ENCODE measurements at regions not wholly inside any gene's neighbourhood (a gene's known extent, or its start where the extent isn't known, plus 50 kb on each side); places are given as distances from the start of the nearest gene placed in this dataset.

DNA sequence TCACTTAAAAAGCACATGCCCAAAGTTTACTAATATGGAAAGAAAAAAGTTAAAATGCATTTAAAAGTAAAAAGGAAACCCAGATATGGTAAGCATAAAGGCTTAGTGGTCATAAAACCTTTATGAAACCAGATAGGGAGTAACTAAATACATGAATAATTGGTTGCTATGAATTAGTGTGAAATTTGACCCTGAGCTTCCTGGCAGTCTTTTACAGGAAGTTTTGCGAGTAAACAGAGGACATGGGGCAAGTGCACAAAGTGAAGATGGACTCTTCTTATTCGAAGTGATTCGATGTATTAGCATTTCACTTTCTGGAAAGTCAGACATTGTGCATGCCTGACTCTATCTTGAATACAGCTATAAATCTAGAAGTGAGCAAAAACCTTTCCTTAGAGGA is 90.9 kb upstream of the MLIP start:
- ChIA-PET POLR2A (no interaction called here), CTCF (no interaction called here)
- no peak for DNase-seq (ENCODE audit: extremely low spot score)
- TF ChIP-seq FOXA1 (IDR thresholded peaks at IDR 0.05) (no peak), ZNF384 (IDR thresholded peaks at IDR 0.05) (no peak), FOXK2 (IDR thresholded peaks at IDR 0.05) (no peak), SP1 (IDR thresholded peaks at IDR 0.05) (no peak), CTBP1 (IDR thresholded peaks at IDR 0.05; ENCODE audit: borderline replicate concordance) (no peak), BHLHE40 (IDR thresholded peaks at IDR 0.05; ENCODE audit: borderline replicate concordance) (no peak), SUZ12 (IDR thresholded peaks at IDR 0.05) (no peak)

DNA sequence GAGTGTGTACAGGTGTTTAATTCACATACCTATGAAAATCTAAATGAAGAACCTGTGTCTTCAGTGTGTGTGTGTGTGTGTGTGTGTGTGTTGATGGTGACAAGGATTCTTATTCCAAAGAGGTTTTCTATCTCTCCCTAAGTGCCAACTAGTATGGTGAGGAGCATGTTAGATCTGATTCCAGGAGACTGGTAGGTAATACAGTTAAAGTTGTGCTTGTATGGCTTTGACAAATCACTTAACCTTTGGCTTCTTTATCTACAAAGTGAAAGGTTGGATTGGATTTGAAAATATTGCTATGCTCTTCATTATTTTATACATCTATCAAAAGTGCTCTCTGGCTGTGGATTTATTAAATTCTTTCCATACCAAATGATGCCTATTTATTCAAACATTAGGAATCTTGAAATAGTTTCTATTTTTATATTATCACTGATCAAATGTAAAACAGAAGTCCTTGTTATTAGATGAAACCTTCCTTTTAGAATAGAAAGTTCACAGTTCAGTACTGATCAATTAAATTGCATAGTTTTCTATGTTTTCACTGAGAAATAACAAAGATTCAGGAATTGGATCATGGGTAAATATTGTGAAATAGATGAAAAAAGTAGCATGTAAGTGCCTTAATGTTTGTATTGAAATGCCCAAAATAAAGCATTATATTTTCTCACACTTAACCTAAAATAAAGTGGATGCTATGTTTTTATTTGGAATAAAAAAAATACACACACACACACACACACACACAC is 84.4 kb upstream of the MLIP start:
- no peak for DNase-seq (ENCODE audit: extremely low spot score)
- TF ChIP-seq ZNF384 (IDR thresholded peaks at IDR 0.05) (no peak), CTBP1 (IDR thresholded peaks at IDR 0.05; ENCODE audit: borderline replicate concordance) (no peak), BHLHE40 (IDR thresholded peaks at IDR 0.05; ENCODE audit: borderline replicate concordance) (no peak), FOXM1 (IDR thresholded peaks at IDR 0.05; ENCODE audit: borderline replicate concordance) (no peak), FOXA1 (IDR thresholded peaks at IDR 0.05) (no peak), ELF4 (IDR thresholded peaks at IDR 0.05) (no peak), SP1 (IDR thresholded peaks at IDR 0.05) (no peak)
- TF ChIP-seq, protein P1, sequence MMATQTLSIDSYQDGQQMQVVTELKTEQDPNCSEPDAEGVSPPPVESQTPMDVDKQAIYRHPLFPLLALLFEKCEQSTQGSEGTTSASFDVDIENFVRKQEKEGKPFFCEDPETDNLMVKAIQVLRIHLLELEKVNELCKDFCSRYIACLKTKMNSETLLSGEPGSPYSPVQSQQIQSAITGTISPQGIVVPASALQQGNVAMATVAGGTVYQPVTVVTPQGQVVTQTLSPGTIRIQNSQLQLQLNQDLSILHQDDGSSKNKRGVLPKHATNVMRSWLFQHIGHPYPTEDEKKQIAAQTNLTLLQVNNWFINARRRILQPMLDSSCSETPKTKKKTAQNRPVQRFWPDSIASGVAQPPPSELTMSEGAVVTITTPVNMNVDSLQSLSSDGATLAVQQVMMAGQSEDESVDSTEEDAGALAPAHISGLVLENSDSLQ (IDR thresholded peaks at IDR 0.05) = no peak
- POLR2A ChIA-PET = no interaction called here
- CTCF ChIA-PET = no interaction called here

DNA sequence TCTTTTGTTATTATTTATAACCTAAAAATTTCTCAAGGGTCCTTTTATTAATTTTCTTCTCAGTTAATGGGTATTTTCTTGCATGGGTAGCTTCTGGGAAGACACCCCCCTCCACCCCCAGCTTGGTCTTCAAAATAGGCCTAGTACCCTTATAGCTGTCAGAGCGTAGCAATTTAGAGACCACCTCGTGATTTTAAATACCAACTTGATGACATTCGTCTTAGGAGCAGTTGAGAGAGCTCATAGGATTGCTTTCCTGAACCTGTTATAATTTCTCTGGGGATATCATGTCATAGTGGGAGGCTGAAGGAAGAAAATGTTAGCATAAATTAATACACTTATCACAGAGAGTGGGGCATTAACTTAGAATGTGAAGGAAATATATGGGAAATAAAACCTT is 83.1 kb upstream of the MLIP start:
- POLR2A ChIA-PET = no interaction called here
- no peak for TF ChIP-seq FOXK2 (IDR thresholded peaks at IDR 0.05)
- no peak for TF ChIP-seq SUZ12 (IDR thresholded peaks at IDR 0.05)
- TF ChIP-seq ZNF384 (IDR thresholded peaks at IDR 0.05) = no peak
- TF ChIP-seq SP1 (IDR thresholded peaks at IDR 0.05) = no peak
- no peak for TF ChIP-seq BHLHE40 (IDR thresholded peaks at IDR 0.05; ENCODE audit: borderline replicate concordance)
- no peak for TF ChIP-seq TARDBP (IDR thresholded peaks at IDR 0.05)
- no peak for TF ChIP-seq HDGF (IDR thresholded peaks at IDR 0.05; ENCODE audit: borderline replicate concordance)
- CTCF ChIA-PET = interaction anchor here (0.7 to 0.9 kb wide), 2 partner anchors 216 to 832 kb away, joined by 3 to 5 read pairs; no protein-coding TSS in a partner anchor
- no peak for DNase-seq (ENCODE audit: extremely low spot score)

DNA sequence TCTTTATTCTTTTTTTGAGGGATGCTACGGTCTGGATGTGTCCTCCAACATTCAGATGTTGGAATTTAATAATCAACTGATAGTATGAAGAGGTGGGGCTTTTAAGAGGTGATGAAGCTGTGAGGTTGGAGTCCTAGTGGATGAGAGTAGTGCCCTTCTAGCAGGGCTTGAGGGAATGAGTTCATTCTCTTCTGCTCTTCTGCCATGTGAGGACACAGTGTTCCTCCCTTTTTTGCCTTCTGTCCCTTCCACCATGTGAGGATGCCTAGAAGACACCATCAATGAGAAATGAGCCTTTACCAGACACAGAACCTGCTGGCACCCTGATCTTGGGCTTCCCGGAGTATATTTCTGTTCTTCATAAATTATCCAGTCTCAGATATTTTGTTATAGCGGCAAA is 82.1 kb upstream of the MLIP start:
- no peak for DNase-seq (ENCODE audit: extremely low spot score)
- ChIA-PET POLR2A (no interaction called here), CTCF (no interaction called here)
- TF ChIP-seq L3MBTL2 (conservative IDR thresholded peaks at IDR 0.05) = no peak

DNA sequence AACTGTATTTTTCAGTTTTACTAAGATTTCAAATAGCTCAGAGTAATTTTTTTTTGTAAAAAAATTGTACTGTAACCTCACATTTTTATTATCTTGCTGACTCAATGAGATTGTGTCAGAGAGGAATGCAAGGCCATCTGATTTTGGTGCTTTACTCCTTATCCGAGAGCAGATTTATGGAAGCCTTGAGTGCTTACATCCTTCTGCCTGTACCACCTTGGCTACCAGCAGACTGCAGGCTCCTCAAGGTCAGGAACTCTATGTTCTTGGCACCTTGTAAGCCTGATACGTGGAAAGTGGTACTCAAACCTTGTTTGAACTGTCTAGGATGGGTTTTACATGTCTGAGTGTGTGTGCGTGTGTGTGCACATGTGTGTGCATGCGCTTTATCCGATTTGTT is 80.1 kb upstream of the MLIP start:
- POLR2A ChIA-PET = no interaction called here
- CTCF ChIA-PET = no interaction called here
- no peak for DNase-seq (ENCODE audit: extremely low spot score)
- TF ChIP-seq FOXA1 (IDR thresholded peaks at IDR 0.05) = no peak
- TF ChIP-seq SP1 (IDR thresholded peaks at IDR 0.05) = no peak
- TF ChIP-seq CTBP1 (IDR thresholded peaks at IDR 0.05; ENCODE audit: borderline replicate concordance) = no peak
- no peak for TF ChIP-seq HDGF (IDR thresholded peaks at IDR 0.05; ENCODE audit: borderline replicate concordance)
- TF ChIP-seq FOXM1 (IDR thresholded peaks at IDR 0.05; ENCODE audit: borderline replicate concordance) = no peak
- no peak for TF ChIP-seq ARNT (IDR thresholded peaks at IDR 0.05)
- no peak for TF ChIP-seq BHLHE40 (IDR thresholded peaks at IDR 0.05; ENCODE audit: borderline replicate concordance)
- TF ChIP-seq NFRKB (IDR thresholded peaks at IDR 0.05) = no peak
- no peak for TF ChIP-seq ZNF384 (IDR thresholded peaks at IDR 0.05)
- no peak for TF ChIP-seq FOXK2 (IDR thresholded peaks at IDR 0.05)
- TF ChIP-seq SUZ12 (IDR thresholded peaks at IDR 0.05) = no peak

DNA sequence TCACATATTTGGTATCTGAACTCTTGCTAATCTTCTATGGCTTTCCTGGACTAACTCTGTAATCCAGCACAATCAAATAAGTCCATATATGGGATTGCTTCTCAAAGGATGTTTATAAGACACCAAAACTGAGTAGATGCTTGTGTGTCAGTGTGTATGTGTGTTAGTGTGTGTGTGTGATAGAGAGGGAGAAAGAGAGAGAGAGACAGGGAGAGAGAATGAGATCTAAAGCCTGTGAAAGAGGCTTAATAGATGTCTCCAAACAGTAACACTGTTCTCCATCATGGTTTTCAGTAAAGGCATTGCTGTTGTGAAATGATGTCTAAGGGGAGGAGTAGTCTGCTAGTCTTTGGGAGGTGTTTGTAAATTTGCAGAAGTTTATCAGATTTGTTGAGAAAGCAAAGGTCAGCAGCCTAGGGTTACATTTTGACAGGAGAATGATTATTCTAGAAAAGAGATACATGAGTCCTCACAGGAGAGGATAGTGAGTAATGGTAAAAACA is 73.9 kb upstream of the MLIP start:
- POLR2A ChIA-PET = no interaction called here
- CTCF ChIA-PET = no interaction called here
- TF ChIP-seq L3MBTL2 (conservative IDR thresholded peaks at IDR 0.05) = no peak
- no peak for TF ChIP-seq BHLHE40 (IDR thresholded peaks at IDR 0.05; ENCODE audit: borderline replicate concordance)
- TF ChIP-seq SP1 (IDR thresholded peaks at IDR 0.05) = no peak
- TF ChIP-seq SUZ12 (IDR thresholded peaks at IDR 0.05) = no peak
- TF ChIP-seq TARDBP (IDR thresholded peaks at IDR 0.05) = no peak
- no peak for TF ChIP-seq ARNT (IDR thresholded peaks at IDR 0.05)
- no peak for TF ChIP-seq FOXA1 (IDR thresholded peaks at IDR 0.05)
- TF ChIP-seq, protein P1 (IDR thresholded peaks at IDR 0.05) = no peak
- no peak for TF ChIP-seq CTBP1 (IDR thresholded peaks at IDR 0.05; ENCODE audit: borderline replicate concordance)
- TF ChIP-seq FOXM1 (IDR thresholded peaks at IDR 0.05; ENCODE audit: borderline replicate concordance) = no peak
- TF ChIP-seq ZNF384 (IDR thresholded peaks at IDR 0.05) = no peak
- TF ChIP-seq NFRKB (IDR thresholded peaks at IDR 0.05) = no peak
- no peak for TF ChIP-seq FOXK2 (IDR thresholded peaks at IDR 0.05)
- TF ChIP-seq HDGF (IDR thresholded peaks at IDR 0.05; ENCODE audit: borderline replicate concordance) = no peak
- no peak for TF ChIP-seq ELF4 (IDR thresholded peaks at IDR 0.05)
- no peak for TF ChIP-seq LEF1 (IDR thresholded peaks at IDR 0.05; ENCODE audit: borderline replicate concordance)
- DNase-seq (ENCODE audit: extremely low spot score) = no peak

DNA sequence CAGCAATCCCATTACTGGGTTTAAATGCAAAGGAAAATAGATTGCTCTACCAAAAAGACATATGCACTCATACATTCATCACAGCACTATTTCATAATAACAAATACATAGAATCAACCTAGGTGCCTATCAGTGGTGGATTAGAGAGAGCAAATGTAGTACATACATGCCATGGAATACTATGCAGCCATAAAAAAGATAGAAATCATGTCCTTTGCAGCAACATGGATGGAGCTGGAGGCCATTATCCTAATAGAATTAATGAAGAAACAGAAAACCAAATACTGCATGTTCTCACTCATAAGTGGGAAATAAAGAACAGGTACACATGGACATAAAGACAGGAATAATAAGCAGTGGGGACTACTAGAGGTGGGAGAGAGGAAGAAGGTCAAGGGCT is 70.7 kb upstream of the MLIP start:
- CTCF ChIA-PET = no interaction called here
- no peak for DNase-seq (ENCODE audit: extremely low spot score)
- no peak for TF ChIP-seq FOXM1 (IDR thresholded peaks at IDR 0.05; ENCODE audit: borderline replicate concordance)
- no peak for TF ChIP-seq FOXA1 (IDR thresholded peaks at IDR 0.05)
- no peak for TF ChIP-seq L3MBTL2 (conservative IDR thresholded peaks at IDR 0.05)
- TF ChIP-seq SUZ12 (IDR thresholded peaks at IDR 0.05) = no peak
- TF ChIP-seq CTBP1 (IDR thresholded peaks at IDR 0.05; ENCODE audit: borderline replicate concordance) = no peak
- TF ChIP-seq, protein P1 (IDR thresholded peaks at IDR 0.05) = no peak
- TF ChIP-seq ELF4 (IDR thresholded peaks at IDR 0.05) = no peak
- TF ChIP-seq ZNF384 (IDR thresholded peaks at IDR 0.05) = no peak
- TF ChIP-seq ARNT (IDR thresholded peaks at IDR 0.05) = no peak
- TF ChIP-seq HDGF (IDR thresholded peaks at IDR 0.05; ENCODE audit: borderline replicate concordance) = no peak
- no peak for TF ChIP-seq BHLHE40 (IDR thresholded peaks at IDR 0.05; ENCODE audit: borderline replicate concordance)
- POLR2A ChIA-PET = no interaction called here
